ENCODE measurements at regions not wholly inside any gene's neighbourhood (a gene's known extent, or its start where the extent isn't known, plus 50 kb on each side); places are given as distances from the start of the nearest gene placed in this dataset.

DNA sequence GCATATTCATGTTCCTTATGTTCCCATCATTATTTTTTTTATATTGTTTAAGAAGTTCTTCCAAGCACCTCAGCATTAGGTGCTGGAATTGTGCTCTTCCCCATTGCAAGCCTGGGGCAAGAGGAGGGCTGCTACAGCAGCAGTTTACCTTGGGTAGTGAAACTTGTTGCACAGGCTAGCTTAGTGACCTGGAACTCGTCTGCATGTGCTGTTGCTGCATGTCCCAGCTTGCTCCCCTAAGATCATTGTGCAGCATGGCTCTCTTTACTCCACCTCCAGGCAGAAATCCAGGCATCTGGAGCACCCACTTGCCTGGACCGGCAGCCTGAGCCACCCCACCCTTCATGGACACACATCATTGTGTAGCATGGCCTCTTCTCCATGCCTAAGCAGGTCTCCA is 776.0 kb downstream of the GLUD2 start:
- H3K36me3 ChIP-seq (replicated peaks; ENCODE audit: low read depth, low read length): no peaks in the 10 kb centered on the region
- no peak overlapping the region for H3K4me3 ChIP-seq (ENCODE audit: low read length)
- no peaks in the 10 kb centered on the region for H3K4me1 ChIP-seq (ENCODE audit: low read length)
- no peaks in the 10 kb centered on the region for H3K9me3 ChIP-seq (ENCODE audit: insufficient read depth, low read length)
- TF ChIP-seq, protein P1, sequence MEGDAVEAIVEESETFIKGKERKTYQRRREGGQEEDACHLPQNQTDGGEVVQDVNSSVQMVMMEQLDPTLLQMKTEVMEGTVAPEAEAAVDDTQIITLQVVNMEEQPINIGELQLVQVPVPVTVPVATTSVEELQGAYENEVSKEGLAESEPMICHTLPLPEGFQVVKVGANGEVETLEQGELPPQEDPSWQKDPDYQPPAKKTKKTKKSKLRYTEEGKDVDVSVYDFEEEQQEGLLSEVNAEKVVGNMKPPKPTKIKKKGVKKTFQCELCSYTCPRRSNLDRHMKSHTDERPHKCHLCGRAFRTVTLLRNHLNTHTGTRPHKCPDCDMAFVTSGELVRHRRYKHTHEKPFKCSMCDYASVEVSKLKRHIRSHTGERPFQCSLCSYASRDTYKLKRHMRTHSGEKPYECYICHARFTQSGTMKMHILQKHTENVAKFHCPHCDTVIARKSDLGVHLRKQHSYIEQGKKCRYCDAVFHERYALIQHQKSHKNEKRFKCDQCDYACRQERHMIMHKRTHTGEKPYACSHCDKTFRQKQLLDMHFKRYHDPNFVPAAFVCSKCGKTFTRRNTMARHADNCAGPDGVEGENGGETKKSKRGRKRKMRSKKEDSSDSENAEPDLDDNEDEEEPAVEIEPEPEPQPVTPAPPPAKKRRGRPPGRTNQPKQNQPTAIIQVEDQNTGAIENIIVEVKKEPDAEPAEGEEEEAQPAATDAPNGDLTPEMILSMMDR (IDR thresholded peaks at IDR 0.05; ENCODE audit: low read depth, low read length): no peak
- TF ChIP-seq EZH2phosphoT487 (IDR thresholded peaks at IDR 0.05; ENCODE audit: low read depth): no peak
- no peak overlapping the region for H2AFZ ChIP-seq (ENCODE audit: low read depth, low read length)
- H3K79me2 ChIP-seq (ENCODE audit: low read length): no peaks in the 10 kb centered on the region
- H3K27me3 ChIP-seq (ENCODE audit: low read depth, low read length): no peaks in the 10 kb centered on the region
- no peak overlapping the region for H3K27ac ChIP-seq (ENCODE audit: low read length)
- no peak overlapping the region for H3K4me2 ChIP-seq (ENCODE audit: low read length)
- no peaks in the 10 kb centered on the region for H4K20me1 ChIP-seq (ENCODE audit: insufficient read depth, low read length)
- H3K9ac ChIP-seq (ENCODE audit: low read length): no peak overlapping the region

DNA sequence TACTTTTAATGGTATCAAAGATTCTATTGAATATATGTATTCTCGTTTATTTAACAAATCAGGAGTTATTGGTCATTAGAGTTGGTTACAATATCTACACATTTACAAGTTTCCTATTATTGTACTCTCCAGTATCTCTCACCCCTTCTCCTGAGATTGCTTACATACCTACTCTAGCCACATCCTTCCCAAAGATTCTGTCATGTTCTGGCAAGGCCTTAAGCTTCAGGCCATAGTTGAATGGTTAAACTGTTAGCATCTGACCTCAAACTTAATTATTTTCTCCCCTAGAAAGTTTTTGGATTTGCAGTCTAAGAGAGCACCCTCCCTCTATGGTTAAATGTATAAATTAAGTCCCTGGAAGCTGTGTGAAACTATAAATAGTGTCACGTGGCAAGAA is 784.2 kb downstream of the GLUD2 start:
- H3K79me2 ChIP-seq (ENCODE audit: low read length): no peaks in the 10 kb centered on the region
- H3K4me2 ChIP-seq (ENCODE audit: low read length): no peak overlapping the region
- H3K4me1 ChIP-seq (ENCODE audit: low read length): no peaks in the 10 kb centered on the region
- no peak overlapping the region for H3K4me3 ChIP-seq (ENCODE audit: low read length)
- H3K9ac ChIP-seq (ENCODE audit: low read length): no peak overlapping the region
- no peak overlapping the region for H2AFZ ChIP-seq (ENCODE audit: low read depth, low read length)
- H3K27ac ChIP-seq (ENCODE audit: low read length): no peak overlapping the region
- TF ChIP-seq, protein P1 (IDR thresholded peaks at IDR 0.05; ENCODE audit: low read depth, low read length): no peak
- no peak for TF ChIP-seq EZH2phosphoT487 (IDR thresholded peaks at IDR 0.05; ENCODE audit: low read depth)
- H3K9me3 ChIP-seq (ENCODE audit: insufficient read depth, low read length): no peaks in the 10 kb centered on the region
- no peaks in the 10 kb centered on the region for H4K20me1 ChIP-seq (ENCODE audit: insufficient read depth, low read length)
- no peaks in the 10 kb centered on the region for H3K36me3 ChIP-seq (replicated peaks; ENCODE audit: low read depth, low read length)
- no peaks in the 10 kb centered on the region for H3K27me3 ChIP-seq (ENCODE audit: low read depth, low read length)

DNA sequence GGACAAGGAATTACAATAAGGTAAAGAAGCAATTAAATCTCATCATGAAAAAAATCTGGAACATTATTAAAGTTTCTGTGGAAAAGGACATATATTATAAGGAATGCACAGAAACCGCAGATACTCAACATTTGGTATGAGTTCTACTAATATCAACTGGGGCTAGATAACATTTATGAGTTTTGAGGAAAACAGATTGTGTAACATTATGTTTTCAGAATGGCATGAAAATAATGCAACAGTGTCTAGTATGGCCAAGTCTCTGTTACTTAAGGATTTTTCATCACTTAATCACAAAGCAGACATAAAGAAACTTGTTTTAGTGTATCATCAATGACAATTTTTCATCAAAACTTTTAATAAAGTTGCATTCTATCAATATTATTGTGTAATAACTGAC is 785.0 kb downstream of the GLUD2 start:
- no peaks in the 10 kb centered on the region for H3K9me3 ChIP-seq (ENCODE audit: insufficient read depth, low read length)
- H3K27me3 ChIP-seq (ENCODE audit: low read depth, low read length): no peaks in the 10 kb centered on the region
- no peaks in the 10 kb centered on the region for H3K4me1 ChIP-seq (ENCODE audit: low read length)
- H3K79me2 ChIP-seq (ENCODE audit: low read length): no peaks in the 10 kb centered on the region
- no peak overlapping the region for H3K4me3 ChIP-seq (ENCODE audit: low read length)
- H4K20me1 ChIP-seq (ENCODE audit: insufficient read depth, low read length): no peaks in the 10 kb centered on the region
- H3K36me3 ChIP-seq (replicated peaks; ENCODE audit: low read depth, low read length): no peaks in the 10 kb centered on the region
- TF ChIP-seq, protein P1 (IDR thresholded peaks at IDR 0.05; ENCODE audit: low read depth, low read length): no peak
- TF ChIP-seq EZH2phosphoT487 (IDR thresholded peaks at IDR 0.05; ENCODE audit: low read depth): no peak
- no peak overlapping the region for H2AFZ ChIP-seq (ENCODE audit: low read depth, low read length)
- H3K4me2 ChIP-seq (ENCODE audit: low read length): no peak overlapping the region
- H3K9ac ChIP-seq (ENCODE audit: low read length): no peak overlapping the region
- H3K27ac ChIP-seq (ENCODE audit: low read length): no peak overlapping the region

DNA sequence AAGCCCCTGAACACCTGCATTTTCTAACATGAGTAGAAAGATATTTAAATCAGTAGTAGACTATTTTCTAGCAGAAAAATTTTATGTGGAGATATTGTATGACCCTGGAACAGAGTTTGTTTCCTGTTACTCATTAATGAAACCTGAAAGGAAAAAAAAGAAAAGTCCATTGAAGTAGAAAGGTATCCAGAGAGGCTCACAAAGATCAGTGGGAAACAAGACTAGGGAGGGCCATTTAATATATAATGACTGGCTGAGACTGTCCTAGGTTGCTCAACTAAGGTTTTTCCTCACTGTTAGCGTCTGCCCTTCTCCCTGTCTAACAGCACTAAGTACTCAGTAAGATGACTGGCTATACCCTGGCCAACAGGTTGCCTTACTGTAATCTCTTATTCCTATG is 788.6 kb downstream of the GLUD2 start:
- no peak overlapping the region for H3K27ac ChIP-seq (ENCODE audit: low read length)
- H3K4me1 ChIP-seq (ENCODE audit: low read length): no peaks in the 10 kb centered on the region
- H4K20me1 ChIP-seq (ENCODE audit: insufficient read depth, low read length): no peaks in the 10 kb centered on the region
- no peaks in the 10 kb centered on the region for H3K27me3 ChIP-seq (ENCODE audit: low read depth, low read length)
- no peak overlapping the region for H3K9ac ChIP-seq (ENCODE audit: low read length)
- TF ChIP-seq EZH2phosphoT487 (IDR thresholded peaks at IDR 0.05; ENCODE audit: low read depth): no peak
- TF ChIP-seq, protein P1 (IDR thresholded peaks at IDR 0.05; ENCODE audit: low read depth, low read length): no peak
- no peak overlapping the region for H3K4me3 ChIP-seq (ENCODE audit: low read length)
- H3K4me2 ChIP-seq (ENCODE audit: low read length): no peak overlapping the region
- no peaks in the 10 kb centered on the region for H3K79me2 ChIP-seq (ENCODE audit: low read length)
- no peak overlapping the region for H2AFZ ChIP-seq (ENCODE audit: low read depth, low read length)
- no peaks in the 10 kb centered on the region for H3K9me3 ChIP-seq (ENCODE audit: insufficient read depth, low read length)
- no peaks in the 10 kb centered on the region for H3K36me3 ChIP-seq (replicated peaks; ENCODE audit: low read depth, low read length)
